GM19035 (cell line): ENCODE measurements at regions not wholly inside any gene's neighbourhood (a gene's known extent, or its start where the extent isn't known, plus 50 kb on each side); places are given as distances from the start of the nearest gene placed in this dataset.

ENCODE experiments used
- ATAC-seq: cut with Tn5 transposase; IDR thresholded peaks from one replicate; pipeline ENCODE4 v1.9.1; 2021; ENCODE audit not compliant: unreplicated experiment

DNA sequence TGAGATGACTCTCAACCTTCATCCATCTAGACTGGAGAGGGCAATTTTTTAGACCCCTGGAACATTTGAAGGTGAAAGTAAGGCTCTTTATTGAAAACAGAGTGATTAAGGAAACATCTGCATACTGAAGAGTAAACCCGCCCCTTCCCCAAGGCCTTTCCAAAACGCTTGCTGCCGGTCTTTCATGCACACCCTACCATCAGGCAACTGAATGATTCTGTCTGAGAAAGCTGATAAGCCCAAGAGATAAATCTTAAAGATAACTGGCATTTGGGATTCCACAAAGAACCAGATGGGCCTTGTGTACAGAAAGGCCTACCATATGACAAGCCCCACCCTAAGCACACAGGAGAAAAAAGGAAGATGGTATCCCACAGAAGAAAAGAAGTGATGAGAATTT, 54.4 kb upstream of the PIK3R1 start:
- no peak for ATAC-seq

DNA sequence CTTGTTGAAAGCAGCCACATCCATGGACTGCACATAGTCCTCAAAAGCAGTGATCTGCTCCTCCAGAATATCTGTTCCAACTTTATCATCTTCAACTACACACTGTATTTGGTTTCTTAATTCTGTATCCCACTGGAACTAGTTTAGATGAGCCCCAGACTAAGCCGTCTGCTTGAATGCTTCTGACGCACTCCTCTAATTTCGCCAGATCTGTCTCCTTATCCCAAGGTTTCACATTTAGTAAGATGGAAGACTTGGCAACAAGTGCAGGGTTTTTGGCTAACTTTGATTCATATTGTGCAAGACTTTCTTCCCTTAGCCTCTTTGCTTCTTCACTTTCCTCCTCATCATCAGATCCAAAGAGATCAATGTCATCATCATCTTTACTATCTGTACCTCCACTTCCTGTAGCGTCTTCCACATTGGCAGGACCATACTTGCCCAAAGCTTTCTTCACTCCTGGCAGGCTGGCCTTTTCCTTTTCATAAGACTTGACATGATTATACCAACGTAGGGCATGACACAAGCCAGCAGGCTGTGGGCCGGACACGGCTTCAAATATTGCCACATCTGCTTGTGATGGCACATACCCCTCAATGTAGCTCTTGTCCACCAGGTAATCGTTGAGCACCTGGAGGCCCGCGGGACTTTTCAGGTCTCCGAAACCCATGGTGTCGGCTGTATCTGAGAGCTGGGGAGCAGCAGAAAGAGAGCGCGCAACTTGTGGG, 56.2 kb upstream of the PIK3R1 start:
- ATAC-seq = no peak

DNA sequence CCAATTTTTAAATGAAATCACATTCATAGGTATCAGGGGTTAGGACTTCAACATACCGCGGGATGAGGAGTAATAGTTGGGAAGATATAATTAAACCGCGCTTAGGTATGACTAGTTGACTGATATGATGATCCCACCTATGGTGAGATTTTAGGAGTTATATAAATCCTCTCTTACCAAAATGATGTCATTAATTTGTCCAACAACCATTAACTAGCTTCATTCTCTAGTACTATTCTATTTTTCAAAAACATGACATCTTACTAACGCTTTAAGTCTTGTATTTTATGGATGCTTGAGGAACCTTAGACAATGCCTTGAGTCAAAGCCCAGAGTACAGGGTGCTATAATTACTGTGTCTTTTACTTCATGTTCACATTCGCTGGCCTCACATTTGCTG, 59.6 kb upstream of the PIK3R1 start:
- no peak for ATAC-seq

DNA sequence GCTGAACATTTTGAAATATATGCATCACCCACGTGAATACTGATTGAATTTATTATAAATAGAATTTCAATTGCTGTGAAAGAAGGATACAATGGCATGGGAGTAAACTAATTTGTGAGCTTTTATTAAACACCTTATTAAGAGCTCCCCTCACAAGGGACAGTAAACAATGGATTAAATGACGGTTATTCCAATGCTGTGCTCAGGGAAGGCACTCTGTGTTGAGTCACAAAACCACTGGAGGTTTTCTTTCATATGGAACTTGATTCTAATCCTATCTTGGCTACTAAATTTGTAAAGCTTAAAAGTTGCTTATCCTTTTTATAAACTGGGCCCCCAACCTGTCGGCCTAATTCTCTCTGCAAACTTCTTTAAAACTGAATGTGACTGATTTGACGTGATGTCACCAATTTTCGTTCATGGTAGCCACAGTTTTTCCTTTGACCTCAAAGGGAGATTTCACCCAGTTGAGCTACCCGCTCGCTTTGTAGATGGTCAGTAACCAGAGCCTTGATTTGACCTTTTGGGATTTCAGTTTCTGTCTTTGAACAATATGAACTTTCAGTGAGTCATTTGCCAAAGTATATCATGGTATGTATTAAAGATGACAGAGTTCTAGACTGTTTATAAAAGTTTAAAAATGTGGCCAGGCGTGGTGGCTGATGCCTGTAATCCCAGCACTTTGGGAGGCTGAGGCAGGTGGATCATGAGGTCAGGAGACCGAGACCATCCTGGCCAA, 61.3 kb upstream of the PIK3R1 start:
- ATAC-seq = no peak

DNA sequence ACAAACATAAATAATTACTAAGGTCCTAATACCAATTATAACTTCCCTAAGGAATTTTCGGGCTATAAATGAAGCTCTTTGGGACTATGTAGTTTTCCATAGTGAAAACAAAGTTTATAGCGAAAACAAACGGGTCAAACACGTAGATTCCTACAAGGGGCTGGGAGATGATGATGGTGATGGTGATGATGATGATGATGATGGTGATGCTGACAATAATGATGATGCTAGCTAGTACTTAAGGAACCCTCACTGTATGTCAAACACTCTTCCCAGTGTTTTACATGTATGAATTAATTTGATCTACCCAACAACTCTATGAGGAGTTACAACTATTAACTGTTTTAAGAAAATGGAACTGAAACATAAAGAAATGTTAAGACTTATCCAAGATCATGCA, 63.7 kb upstream of the PIK3R1 start:
- no peak for ATAC-seq

DNA sequence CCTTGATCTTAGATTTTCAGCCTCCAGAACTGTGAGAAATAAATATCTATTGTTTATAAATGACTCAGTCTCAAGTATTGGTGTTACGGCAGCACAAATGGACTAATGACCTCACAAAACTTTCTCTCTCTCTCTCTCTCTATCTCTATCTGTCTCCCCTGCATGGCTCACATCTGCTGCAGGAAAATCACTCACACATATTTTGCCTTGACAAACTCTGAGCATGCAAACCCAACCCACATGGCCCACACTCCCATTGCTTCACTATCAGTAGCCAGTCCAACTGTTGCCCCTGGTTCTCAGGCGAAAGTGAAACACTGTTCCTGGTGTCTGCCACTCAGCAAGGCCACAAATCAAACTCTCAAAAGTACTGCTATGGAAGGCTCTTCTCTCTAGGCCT, 66.4 kb upstream of the PIK3R1 start:
- no peak for ATAC-seq

DNA sequence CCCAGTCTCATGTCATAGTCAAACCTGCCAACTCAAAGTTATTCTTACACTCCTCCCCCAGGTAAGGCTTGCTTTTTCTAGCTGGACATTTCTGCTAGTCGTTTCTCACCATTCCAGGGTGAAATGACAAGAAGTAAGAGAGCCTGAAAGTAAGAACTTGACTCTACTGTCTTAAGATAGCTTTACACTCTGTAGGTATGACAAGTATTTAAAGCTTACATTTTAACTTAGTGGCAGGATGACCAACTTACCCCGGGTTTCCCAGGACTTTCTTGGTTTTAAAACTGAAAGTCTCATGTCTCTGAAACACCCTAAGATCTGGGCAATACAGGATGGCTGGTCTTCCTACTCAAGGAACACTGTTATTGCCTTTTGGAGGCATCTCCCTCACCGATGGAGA, 67.5 kb upstream of the PIK3R1 start:
- ATAC-seq = no peak

DNA sequence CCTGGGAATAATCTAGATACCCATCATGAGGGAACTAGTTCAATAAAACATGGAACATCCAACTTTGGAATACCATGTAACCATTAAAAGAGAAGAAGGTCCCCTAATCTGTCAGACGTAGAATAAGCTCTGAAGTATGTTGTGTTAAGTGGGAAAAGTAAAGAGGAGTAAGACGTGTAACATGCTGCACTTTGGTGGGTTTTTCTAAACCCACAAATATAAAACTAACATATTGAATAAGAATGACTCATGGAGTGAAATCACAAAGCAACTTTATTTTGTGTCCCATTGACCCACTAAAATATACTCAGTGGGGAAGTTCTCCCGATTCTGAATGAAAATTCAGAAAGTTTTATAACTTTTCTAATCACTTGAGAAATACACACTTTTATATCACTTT, 67.9 kb upstream of the PIK3R1 start:
- no peak for ATAC-seq

DNA sequence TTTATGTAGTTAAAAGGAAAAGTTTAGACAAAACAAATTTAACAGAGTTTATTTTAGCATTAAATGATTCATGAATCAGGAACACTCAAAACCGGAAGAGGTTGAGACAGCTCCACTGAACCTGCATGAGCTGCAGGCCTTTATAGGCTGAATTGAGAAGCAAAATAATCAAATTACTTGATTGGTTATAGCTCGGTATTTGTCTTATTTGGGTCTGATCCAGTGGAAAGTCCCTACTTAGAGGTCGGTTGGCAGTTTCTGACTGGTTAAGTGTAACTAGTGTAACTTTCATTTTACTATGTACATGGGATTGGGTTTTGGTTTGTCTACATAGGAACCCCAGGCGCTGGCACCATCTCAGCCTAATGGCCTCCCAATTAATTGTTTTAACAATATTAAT, 74.1 kb upstream of the PIK3R1 start:
- ATAC-seq = peak; percentile 69

DNA sequence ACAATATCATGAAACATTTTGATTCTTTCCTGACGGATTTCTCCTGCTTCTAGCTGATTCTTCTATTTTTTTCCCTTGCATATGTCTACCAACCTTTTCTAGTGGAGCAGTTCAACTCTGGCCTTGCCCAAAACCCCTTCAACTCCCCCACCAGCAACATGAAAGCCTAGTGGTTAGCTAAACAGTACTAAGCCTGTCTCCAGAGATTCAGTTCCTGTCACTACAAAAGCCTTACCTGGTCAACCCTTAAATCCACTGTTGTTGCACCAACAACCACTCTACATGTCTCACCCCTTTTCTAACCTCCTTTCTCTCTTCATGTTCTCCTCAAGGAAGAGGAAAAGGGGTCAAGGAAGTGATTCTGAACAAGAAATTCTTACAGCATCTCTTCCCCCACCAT, 74.8 kb upstream of the PIK3R1 start:
- ATAC-seq = no peak

DNA sequence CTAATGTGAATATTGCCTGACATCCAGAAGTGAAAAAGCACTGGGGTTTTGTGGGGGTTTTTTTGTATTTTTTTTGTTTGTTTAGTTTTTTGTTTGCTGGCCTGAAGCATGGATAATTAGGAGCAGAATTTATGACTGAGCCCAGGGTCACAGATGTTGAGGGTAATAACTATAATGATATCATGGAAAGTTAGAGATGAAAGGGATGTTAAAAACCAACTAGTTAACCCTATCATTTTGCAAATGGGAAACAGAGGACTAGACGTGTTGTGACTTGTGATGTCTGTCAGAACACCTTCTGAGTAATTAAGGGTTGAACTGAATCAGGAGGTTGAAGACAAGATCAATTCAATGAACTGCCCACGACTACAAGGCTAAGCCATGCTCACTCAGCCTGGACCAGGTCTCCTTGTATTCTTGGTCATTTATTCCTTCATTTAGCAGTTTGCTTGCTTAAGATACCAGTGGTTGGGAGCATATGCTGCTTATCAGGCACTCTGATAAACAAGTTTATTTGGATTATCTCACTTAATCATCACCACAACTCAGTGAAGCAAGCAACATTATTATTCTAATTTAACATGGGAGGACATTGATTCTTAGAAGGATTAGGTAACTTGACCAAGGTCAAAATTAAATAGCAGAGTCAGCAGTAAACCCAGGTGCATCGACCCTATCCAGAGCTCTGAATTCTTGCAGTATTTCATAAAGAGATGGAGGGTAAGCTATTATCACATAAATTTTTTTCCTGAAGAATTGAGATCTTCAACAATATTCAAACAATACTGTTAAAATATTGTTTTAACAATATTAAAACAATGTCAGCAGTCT, 75.7 kb upstream of the PIK3R1 start:
- no peak for ATAC-seq

DNA sequence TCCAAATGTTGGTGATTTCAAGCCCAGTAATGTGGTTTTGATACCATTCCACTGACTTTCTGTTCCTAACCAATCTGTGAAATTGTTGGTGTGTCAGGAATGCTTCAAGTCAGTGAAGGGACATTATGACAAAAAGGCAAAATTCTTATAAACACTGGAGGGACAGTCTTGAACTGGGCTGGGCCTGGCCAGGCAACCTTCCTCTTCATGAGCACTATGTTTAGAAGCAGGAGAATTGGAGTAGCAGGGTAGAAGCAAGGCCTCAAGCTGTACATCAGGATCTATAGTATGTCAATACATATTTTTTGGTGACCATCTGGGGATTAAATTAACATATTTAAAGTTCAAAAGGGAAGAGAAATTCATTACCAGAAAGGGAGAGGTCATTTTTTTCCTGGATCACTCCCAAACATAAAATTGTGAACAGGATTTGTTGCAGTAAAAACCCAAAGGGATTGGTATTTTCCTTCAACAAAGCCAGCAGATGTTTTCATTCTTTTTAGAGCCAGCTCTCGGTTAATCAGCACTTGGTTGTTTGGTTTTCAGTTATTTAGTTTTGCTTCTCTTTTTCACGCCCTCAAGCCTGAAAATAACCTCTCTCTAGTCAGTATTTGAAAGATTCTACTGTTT, 77.9 kb upstream of the PIK3R1 start:
- ATAC-seq = no peak

DNA sequence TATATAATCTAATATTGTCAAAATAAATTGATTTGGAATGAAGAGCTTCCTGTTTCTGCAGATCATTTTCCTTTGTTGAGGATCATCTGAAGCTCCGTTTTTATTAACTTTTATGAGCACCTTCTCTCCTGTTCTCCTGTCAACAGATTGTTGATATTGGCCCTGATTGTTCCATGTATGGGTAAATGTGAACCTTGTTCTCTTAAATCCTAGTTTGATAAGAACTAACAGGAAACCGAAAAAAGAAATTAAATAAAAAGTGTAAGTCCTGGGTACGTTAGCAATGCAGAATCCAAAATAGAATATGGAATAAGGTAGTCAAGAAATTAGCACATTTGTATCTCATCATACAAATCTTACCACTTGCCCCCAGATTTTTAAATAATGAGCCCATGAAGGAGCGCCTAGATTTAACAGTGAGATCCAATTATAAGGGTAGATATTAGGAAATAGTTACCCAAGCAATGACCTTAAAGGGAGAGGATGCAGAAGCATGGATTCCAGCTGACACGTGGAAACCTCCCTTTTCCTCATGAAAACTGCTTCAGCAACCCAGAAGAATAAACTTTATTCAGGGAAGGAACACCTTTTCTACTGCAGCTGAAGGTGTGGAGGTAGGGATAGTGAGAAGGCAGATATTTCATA, 80.8 kb upstream of the PIK3R1 start:
- no peak for ATAC-seq

DNA sequence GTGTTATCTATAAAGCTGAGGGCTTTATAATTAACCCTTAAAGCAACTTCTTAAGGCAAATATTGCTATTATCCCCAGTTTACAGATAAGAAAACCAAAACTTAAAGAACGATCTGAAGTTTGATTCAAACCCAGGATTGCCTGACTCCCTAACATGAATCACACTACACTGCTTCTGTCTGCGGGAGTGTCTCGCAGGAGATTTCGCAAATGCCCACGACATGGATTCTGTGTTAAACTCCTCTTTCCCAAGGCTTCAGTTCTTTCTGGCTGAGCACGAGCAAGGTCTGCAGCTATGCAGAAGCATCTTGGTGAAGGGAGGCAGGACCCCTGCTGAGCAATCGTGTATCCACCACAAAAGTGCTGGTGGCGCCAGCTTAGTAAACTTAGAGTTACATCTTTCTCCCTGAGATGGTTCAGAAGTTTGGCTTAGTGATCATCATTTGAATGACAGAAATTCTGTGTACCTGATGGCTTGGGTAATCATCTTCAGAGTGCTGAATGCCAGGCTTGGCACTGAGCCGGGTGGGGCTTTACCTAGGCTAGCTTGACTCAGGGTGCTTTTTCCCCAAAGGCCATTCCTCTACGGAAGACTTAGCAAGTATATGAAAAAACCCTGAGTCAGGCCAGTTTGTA, 81.4 kb upstream of the PIK3R1 start:
- ATAC-seq = no peak

DNA sequence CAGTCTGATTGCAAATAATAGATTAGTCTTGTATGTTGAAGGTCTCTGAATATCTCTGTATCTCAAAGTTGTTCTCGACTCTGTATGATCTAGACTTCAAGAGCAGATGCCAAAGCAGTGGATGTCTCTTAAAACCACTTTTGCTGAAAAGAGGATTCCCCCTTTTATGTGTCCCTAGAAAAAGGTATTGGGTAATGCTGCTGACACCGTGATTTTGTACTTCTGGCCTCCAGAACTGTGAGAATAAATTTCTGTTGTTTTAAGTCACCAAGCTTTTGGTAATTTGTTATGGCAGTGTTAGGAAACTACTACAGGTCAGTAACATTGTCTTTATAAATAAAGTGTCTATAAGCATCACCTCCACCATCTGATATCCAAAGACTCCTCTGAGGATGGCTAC, 85.3 kb upstream of the PIK3R1 start:
- ATAC-seq = no peak

DNA sequence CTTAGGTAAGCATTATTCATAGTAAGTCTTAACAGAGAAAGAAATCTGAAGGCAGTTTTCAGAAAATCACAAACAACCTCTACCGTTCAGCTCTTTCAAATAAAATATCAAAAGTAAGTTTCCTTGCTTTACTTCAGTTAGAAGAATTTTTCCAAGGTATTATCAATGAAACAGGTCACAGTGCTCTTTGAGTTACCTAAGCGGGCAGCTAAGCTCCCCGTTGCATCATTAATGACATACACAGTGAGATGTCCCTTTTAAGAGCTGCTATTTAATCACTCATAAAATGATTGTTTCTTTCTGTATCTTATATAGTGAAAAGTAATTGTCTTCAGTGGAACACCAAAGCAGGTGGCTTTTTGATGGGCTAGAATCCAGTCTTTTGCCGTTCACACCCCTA, 86.2 kb upstream of the PIK3R1 start:
- ATAC-seq = no peak

DNA sequence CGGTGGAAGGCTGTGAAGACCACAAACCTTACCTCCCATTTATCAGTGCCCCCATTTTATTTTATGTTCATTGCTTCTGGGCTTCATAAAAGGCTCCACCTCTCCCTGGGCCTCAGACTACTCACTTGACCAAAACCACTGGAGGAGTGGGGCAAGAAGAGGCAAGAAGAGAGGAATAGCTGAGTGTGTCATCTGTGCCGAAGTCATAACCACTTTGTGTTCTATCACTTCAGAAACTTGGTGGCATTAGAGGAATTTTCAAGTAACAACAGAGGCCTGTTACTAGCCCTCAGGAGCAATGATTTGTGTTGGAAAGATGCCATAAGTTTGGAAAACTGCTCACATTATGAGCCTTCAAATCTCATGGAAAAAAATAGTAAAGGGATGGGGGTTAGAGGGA, 88.7 kb upstream of the PIK3R1 start:
- no peak for ATAC-seq

DNA sequence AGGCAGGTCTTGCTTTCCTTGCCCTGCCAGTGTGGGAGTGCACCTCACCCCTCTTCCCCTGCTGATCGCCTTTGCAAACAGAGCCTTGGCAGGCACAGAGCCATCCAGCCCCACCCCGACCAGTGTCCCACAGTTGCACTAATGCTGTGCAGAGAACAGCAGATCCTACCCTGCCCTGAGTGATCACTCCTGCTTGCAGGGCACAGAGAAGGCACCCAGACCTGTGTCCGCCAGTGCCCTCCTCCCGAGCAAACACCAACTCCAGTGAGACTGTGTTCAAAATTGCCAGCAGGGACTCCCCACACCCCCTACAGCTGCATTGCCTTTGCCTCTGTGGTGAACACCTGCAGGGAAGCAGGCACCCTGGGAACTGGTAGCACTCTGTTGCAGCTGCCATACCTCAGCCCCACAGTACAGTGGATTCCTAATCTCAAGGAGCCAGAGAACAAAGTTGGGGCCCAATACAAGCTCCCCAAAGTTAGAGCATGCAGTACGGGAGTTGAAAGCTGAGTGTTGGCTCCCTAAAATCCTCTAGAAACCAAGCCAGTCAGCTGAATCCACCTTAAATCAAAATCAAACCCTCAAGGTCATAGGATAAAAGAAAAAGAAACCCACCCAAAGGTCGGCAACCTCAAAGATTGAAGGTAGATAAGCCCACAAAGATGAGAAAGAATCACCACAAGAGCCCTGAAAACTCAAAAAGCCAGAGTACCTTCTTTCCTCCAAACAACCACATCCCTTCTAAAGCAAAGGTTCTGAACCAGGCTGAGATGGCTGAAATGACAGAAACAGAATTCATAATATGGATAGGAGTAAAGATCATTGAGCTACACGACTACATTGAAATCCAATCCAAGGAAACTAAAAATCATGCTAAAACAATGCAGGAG, 92.9 kb upstream of the PIK3R1 start:
- no peak for ATAC-seq

DNA sequence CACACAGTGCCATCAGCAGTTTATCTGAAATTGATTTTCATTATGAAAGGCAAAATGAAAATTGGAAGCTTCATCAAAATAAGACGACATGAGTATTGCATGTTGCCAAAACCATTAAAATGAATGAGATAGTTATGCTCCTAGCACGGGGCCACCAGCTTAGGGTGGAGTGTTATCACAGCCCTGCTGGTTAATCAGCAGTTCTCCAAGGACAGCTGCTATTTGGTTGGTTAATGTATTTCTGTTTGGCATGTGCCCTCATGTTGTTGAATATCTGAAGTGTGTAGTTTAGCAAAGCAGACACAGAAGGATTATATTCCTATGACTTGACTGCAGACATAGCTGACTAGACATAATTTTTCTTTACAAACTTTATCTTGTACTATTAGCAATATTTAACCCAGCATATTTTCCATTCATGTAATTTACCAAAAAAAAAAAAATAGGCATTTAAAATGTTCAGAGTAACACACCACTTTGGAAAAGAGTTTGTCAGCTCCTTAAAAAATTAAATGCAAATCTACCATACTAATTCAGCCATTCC, 98.6 kb upstream of the PIK3R1 start:
- ATAC-seq = no peak
